RWPE2 (cell line): ENCODE measurements at regions not wholly inside any gene's neighbourhood (a gene's known extent, or its start where the extent isn't known, plus 50 kb on each side); places are given as distances from the start of the nearest gene placed in this dataset.
A peak's percentile ranks its signal among the peaks of the same experiment; 100 is the strongest.

Experiments used
- ATAC-seq: fragments of 200-7000 bp; cut with Tn5 transposase; 3 replicates; pipeline ENCODE4 v1.9.1; 2021; ENCODE audit warnings: low read depth
- DNase-seq: peaks from one replicate; pipeline ENCODE4 v3.0.0-alpha.2; 2020; ENCODE audit warnings: low spot score
- H3K27ac ChIP-seq: fragments of 450-650 bp; 2 replicates; pipeline ENCODE4 v1.5.1; 2017; ENCODE audit warnings: mild to moderate bottlenecking; ENCODE audit not compliant: poor library complexity, severe bottlenecking
- H3K27me3 ChIP-seq: fragments of 250-450 bp; sonication (Bioruptor Pico); 2 replicates; pipeline ENCODE4 v1.5.1; 2021; ENCODE audit warnings: mild to moderate bottlenecking, moderate library complexity; ENCODE audit not compliant: insufficient read depth, poor library complexity, severe bottlenecking
- H3K36me3 ChIP-seq: fragments of 250-450 bp; sonication (Bioruptor Pico); 2 replicates; pipeline ENCODE4 v1.5.1; 2020; ENCODE audit warnings: low read depth, mild to moderate bottlenecking, moderate library complexity
- H3K4me1 ChIP-seq: fragments of 250-450 bp; sonication (Bioruptor Pico); 2 replicates; pipeline ENCODE4 v1.5.1; 2021; ENCODE audit warnings: mild to moderate bottlenecking, moderate library complexity; ENCODE audit not compliant: insufficient read depth, poor library complexity, severe bottlenecking
- H3K4me3 ChIP-seq: fragments of 250-450 bp; sonication (Bioruptor Pico); 2 replicates; pipeline ENCODE4 v1.5.1; 2021; ENCODE audit warnings: mild to moderate bottlenecking, moderate library complexity; ENCODE audit not compliant: severe bottlenecking
- H3K9me3 ChIP-seq: fragments of 250-450 bp; sonication (Bioruptor Pico); 2 replicates; pipeline ENCODE4 v1.5.1; 2021; ENCODE audit warnings: mild to moderate bottlenecking, moderate library complexity; ENCODE audit not compliant: severe bottlenecking
- CTCF ChIP-seq: fragments of 450-650 bp; IDR thresholded peaks from one replicate; pipeline ENCODE4 v1.5.1; 2017; ENCODE audit warnings: mild to moderate bottlenecking, moderate library complexity; ENCODE audit not compliant: poor library complexity, severe bottlenecking

GRCh38 chr6:28659250-28659566 lies 133.5 kb downstream of the GPX5 start:
- no peak for TF ChIP-seq CTCF
- Histone ChIP-seq H3K9me3 (no peaks in the 10 kb centered on the region), H3K36me3 (no peaks in the 10 kb centered on the region), H3K4me1 (no peaks in the 10 kb centered on the region), H3K27me3 (no peaks in the 10 kb centered on the region), H3K4me3 (peak overlapping the region; percentile 46), H3K27ac (no peak overlapping the region)
- DNase-seq: no peak
- no peak for ATAC-seq

- Histone ChIP-seq H3K27me3 (no peaks in the 10 kb centered on the region), H3K9me3 (no peaks in the 10 kb centered on the region), H3K27ac (no peak overlapping the region), H3K4me3 (no peak overlapping the region), H3K4me1 (no peaks in the 10 kb centered on the region), H3K36me3 (no peaks in the 10 kb centered on the region)
- no peak for ATAC-seq
- DNase-seq: no peak
- TF ChIP-seq CTCF: no peak
Measured at GRCh38 chr6:28661097-28661713, 135.5 kb downstream of the GPX5 start.

GRCh38 chr6:28664870-28665396 lies 139.3 kb downstream of the GPX5 start:
- Histone ChIP-seq H3K27me3 (no peaks in the 10 kb centered on the region), H3K27ac (no peak overlapping the region), H3K4me3 (no peak overlapping the region), H3K9me3 (no peaks in the 10 kb centered on the region), H3K4me1 (no peaks in the 10 kb centered on the region), H3K36me3 (no peaks in the 10 kb centered on the region)
- DNase-seq (no peak), ATAC-seq (no peak)
- no peak for TF ChIP-seq CTCF

- Histone ChIP-seq H3K9me3 (no peaks in the 10 kb centered on the region), H3K4me1 (peaks cover 2% of the 10 kb centered on the region), H3K27me3 (no peaks in the 10 kb centered on the region), H3K27ac (no peak overlapping the region), H3K36me3 (no peaks in the 10 kb centered on the region), H3K4me3 (peak overlapping the region; percentile 41)
- TF ChIP-seq CTCF: no peak
- DNase-seq (no peak), ATAC-seq (peak; percentile 17; the same call in 1 of the 3 replicates)
Measured at GRCh38 chr6:28673417-28673786, 147.7 kb downstream of the GPX5 start.

GRCh38 chr6:28673787-28674671 lies 148.3 kb downstream of the GPX5 start:
- no peaks in the 10 kb centered on the region for H3K36me3 ChIP-seq
- peaks cover 2% of the 10 kb centered on the region for H3K4me1 ChIP-seq
- H3K4me3 ChIP-seq: peak overlapping the region; percentile 41
- TF ChIP-seq CTCF: no peak
- H3K27me3 ChIP-seq: no peaks in the 10 kb centered on the region
- no peak for DNase-seq
- H3K27ac ChIP-seq: no peak overlapping the region
- peak; percentile 85 for ATAC-seq
- no peaks in the 10 kb centered on the region for H3K9me3 ChIP-seq
